NCI-H460 (cell line): ENCODE measurements at regions not wholly inside any gene's neighbourhood (a gene's known extent, or its start where the extent isn't known, plus 50 kb on each side); places are given as distances from the start of the nearest gene placed in this dataset.
"Not testable (repeated sequence)": the region's sequence is repeated elsewhere in the genome, so short reads cannot be mapped to it uniquely, and the experiment has no call there.

Experiments
- DNase-seq: peaks from one replicate; pipeline ENCODE4 v3.0.0-alpha.2; 2016; ENCODE audit warnings: low read depth; ENCODE audit errors: extremely low read depth

DNA sequence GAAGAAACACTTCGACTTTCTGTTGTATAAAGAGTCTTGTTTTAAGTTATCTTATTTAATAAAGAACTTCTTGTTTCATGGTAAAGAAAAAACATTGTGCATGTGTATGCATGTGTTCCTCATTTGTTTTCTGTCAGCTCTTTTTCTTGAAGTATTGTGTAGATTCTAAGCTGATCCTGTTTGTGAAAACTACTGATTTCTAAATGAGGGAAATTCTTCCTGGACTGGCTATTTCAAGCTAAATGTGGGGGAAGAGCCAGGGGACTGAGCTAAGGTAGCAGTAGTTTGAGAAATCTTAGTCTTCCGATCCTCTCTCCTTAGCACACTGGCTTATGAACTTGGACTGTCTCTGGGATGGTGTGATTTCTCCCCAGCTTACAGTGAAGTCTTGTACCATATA, 56.4 kb upstream of the RBMS1 start:
- DNase-seq: no peak

DNA sequence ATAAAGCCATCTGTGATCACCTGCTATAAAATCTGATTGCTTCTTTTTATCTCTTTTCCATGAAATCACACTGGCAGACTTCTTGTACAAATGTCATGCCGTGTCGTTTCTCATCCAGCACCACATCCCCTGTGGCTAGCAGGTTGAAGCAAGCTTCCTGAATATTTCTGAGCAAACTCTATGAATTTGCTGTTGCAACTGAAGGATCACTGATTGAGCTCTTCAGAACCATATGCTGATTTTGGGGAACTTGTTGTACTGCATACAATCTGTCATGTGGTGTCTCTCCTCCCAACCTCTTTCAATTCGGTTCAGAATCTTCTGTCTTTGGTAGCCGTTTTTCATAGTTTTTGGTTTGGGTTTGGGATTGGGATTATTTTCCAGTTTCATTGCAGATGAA, 57.7 kb upstream of the RBMS1 start:
- no peak for DNase-seq

DNA sequence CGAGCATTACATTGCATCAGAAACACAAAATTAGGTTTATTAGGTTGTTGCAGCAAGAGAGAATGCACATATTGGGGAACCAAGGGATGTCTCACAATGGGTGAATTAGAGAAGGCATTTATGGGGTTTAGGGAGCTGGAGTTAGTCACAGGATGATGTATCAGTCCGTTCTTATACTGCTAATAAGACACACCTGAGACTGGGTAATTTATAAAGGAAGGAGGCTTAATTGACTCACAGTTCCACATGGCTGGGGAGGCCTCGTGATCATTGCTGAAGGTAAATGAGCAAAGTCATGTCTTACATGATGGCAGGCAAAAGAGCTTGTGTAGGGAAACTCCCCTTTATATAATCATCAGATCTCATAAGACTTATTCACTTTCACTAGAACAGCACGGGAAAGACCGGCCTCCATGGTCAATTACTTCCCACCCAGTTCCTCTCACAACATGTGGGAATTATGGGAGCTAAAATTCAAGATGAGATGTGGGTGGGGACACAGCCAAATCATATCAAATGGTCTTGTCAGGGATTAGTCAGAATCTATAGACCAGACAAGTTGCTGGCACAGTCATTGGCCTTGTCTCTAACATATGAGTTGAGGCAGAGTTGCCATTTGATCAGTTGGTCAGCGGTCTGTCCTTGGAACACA, 61.9 kb upstream of the RBMS1 start:
- DNase-seq: no peak

DNA sequence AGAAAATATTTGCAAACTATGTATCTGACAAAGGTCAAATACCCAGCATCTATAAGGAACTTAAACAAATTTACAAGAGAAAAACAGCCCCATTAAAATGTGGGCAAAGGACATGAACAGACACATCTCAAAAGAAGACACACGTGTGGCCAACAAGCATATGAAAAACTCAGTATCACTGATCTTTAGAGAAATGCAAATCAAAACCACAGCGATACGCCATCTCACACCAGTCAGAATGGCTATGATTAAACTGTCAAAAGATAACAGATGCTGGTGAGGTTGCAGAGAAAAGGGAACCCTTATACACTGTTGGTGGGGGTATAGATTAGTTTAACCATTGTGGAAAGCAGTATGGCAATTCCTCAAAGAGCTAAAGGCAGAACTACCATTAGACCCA, 64.3 kb upstream of the RBMS1 start:
- no peak for DNase-seq

DNA sequence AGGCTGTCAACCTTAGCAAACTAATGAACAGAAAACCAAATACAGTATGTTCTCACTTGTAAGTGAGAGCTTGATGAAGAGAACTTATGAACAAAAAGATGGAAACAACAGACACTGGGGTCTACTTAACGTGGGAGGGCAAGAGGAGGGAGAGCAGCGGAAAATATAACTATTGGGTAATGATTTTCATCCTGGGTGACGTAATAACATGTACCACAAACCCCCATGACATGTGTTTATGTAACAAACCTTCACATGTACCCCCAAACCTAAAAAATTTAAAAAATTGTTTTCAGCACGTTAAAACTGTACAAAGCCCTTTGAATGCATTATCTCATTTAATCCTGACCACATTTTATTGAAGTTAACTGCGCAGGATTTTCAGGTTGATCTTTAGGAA, 64.9 kb upstream of the RBMS1 start:
- DNase-seq: no peak

GRCh38 chr2:160561551-160562295, 68.1 kb upstream of the RBMS1 start:
- no peak for DNase-seq

DNA sequence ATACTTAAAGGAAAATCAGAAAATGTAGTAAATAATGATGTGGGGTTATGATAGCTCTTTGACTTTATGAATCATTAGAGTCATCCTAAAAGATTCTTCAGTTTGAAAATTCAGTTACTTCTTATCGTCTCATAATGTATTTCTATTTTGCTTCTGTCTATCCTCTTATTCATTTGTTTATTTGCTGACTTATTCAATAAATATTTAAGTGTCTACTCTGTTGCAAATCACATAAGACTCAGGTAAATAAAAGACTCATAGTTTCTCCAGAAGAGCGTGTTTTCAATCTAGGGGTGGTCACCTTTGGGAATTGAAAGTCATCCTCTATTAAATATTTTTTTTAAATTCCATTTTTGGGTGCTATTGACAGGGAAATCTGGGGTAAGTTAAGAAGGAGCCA, 69.1 kb upstream of the RBMS1 start:
- DNase-seq: no peak

DNA sequence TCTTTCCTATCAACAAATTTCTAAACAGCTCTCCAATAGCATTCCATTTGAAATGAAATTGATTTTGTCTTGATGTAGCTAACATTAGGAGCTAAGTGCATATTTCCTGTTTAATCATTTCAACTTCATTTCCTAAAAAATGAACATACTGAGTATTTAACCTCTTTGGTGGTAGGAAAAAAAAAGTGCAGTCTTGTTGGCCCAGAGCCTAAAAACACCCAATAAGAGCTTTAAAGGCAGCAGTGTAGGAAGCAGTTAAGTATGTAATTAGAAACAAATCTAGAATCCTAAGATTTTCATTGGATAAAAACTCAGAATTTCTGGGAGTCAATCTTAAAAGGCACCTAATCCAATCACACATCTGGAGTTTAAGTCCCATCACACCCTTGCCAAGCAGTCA, 71.0 kb upstream of the RBMS1 start:
- DNase-seq: no peak

- no peak for DNase-seq
Measured at GRCh38 chr2:160565099-160565845, 71.7 kb upstream of the RBMS1 start.

GRCh38 chr2:160566717-160567116, 73.1 kb upstream of the RBMS1 start:
- DNase-seq: no peak

DNA sequence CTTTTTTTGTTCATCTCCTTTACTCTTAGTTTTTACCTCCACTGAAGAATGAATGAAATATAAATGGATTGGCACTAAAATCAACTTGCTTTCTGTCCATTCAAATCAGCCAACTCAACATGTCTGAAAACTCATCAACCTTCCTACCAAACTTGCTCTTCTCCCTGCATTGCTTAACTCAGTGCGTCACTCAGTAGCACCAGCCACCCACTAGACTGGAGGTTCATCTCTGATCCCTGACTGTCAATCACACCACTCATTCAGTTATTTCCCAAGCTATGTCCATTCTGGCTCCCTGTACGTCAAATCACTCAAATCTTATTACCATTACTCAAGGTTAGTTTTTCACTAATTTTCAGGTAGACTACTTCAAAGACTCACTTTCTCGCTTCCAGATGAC, 75.2 kb upstream of the RBMS1 start:
- no peak for DNase-seq

- no peak for DNase-seq
Measured at GRCh38 chr2:160570376-160570775, 76.8 kb upstream of the RBMS1 start.

- no peak for DNase-seq
Measured at GRCh38 chr2:160574468-160575140, 81.0 kb upstream of the RBMS1 start.

- no peak for DNase-seq
Measured at GRCh38 chr2:160575368-160575767, 81.8 kb upstream of the RBMS1 start.

- DNase-seq: no peak
Measured at GRCh38 chr2:160576054-160576499, 82.5 kb upstream of the RBMS1 start.

DNA sequence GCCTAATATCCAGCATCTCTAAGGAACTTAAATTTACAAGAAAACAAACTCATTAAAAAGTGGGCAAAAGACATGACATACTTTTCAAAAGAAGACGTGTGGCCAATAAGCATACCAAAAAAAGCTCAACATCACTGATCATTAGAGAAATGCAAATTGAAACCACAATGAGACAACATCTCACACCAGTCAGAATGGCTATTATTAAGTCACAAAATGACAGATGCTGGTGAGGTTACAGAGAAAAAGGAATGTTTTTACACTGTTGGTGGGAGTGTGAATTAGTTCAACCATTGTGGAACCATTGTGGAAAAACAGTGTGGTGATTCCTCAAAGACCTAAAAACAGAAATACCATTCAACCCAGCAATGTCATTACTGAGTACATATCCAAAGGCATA, 83.5 kb upstream of the RBMS1 start:
- DNase-seq: not testable (repeated sequence)

- DNase-seq: no peak
Measured at GRCh38 chr2:160581035-160581434, 87.4 kb upstream of the RBMS1 start.

GRCh38 chr2:160581448-160581847, 87.8 kb upstream of the RBMS1 start:
- no peak for DNase-seq

DNA sequence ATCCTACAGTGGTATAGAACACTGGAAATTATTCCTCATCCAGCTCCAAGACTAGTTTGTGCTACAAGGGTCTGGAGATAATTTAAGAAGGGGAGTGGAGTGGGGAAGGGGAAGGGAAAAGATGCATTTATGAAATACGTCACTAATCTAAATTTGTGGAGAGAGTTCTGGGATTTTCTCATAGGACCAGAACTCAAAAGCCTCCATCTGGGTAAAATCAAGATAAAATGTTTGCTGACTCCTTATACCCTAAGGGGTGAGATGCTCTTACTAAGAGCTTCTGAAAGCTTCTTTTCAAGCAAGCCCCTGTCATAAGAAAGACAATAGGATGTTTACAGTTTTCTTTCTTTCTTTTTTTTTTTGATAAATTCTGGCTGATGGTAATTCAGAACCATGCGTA, 88.5 kb upstream of the RBMS1 start:
- DNase-seq: no peak

DNA sequence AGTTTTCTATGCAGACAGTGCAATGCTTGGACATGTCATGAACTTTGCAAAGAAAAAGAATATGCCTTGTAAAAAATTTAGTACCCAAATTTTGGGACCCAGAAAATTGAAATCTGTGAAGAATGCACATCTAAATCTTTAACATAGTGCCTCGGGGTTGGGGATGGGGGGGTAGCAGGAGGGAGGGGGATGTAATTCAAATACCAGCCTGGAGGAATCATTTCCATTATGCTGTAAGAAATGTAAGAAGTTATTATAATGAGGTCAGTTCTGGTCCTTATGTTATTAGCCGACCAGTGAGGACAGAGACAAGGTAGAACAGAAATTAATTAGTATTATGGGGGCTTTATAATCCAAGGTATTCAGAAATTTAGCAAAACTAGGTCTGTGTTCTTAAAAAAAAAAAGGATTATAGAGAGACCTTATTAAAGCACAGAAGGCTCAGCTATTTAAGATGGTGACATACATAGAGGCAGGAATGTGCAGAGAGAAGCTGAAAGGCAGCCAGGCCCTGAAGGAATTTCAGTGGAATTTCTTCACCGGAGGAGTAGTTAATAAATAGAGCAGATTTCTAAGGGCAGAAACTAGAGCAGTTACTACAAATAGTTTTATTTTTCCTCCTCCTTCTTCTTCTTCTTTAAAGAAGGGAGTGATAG, 89.0 kb upstream of the RBMS1 start:
- DNase-seq: no peak

DNA sequence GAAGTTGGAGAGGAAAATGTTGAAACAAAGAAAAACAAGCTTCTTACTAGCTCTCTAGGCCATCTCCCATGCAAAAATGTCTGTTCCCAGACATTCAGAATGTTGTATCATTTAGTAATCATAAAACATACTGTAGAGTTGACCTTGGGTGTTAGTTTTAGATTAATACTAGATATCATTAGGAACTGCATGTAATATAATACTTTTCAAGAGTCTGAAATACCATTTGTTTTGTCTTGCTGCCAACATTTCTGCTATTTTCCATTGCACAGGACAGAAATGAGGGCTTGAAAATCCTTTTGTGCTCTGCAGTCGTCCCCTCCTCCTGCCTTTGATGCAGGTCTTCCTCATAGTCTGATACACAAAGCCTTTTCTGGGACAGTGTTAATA, 89.5 kb upstream of the RBMS1 start:
- no peak for DNase-seq
